GM12878 (cell line): ENCODE measurements at regions not wholly inside any gene's neighbourhood (a gene's known extent, or its start where the extent isn't known, plus 50 kb on each side); places are given as distances from the start of the nearest gene placed in this dataset.

Experiments
- ATF2 ChIP-seq: IDR thresholded peaks from 2 replicates; pipeline ENCODE4 v1.6.1; 2012; ENCODE audit warnings: low read length, inconsistent platforms
- CBFB ChIP-seq: IDR thresholded peaks from 2 replicates; pipeline ENCODE4 v1.6.1; 2016; ENCODE audit warnings: antibody characterized with exemption, low read depth
- CTCF ChIP-seq, 3 experiments: IDR thresholded peaks in 2 of 3; conservative IDR thresholded peaks in 1 of 3; 2 replicates each; pipeline ENCODE4 v1.5.1; 2011; ENCODE audit warnings: low read depth in 3 of 3, low read length in 3 of 3, mild to moderate bottlenecking in 3 of 3, control low read depth in 2 of 3, moderate library complexity in 2 of 3, inconsistent platforms in 1 of 3, mixed read lengths in 1 of 3; ENCODE audit not compliant: control insufficient read depth in 2 of 3, insufficient read depth in 1 of 3; ENCODE audit errors: extremely low read depth in 1 of 3
- FOS ChIP-seq: IDR thresholded peaks from 3 replicates; pipeline ENCODE4 v1.6.1; 2011; ENCODE audit warnings: borderline replicate concordance; ENCODE audit not compliant: insufficient read length; ENCODE audit errors: extremely low read depth
- JUNB ChIP-seq: IDR thresholded peaks from 2 replicates; pipeline ENCODE4 v1.6.1; 2016; ENCODE audit warnings: antibody characterized with exemption, mild to moderate bottlenecking
- MAX ChIP-seq: IDR thresholded peaks from 2 replicates; pipeline ENCODE4 v1.6.1; 2012; ENCODE audit warnings: low read depth, low read length, improper control_type of control experiment
- NFYB ChIP-seq: IDR thresholded peaks from 2 replicates; pipeline ENCODE4 v1.6.1; 2011; ENCODE audit warnings: low read depth, mild to moderate bottlenecking, low read length, improper control_type of control experiment, moderate library complexity; ENCODE audit not compliant: insufficient read depth
- NR2C2 ChIP-seq: IDR thresholded peaks from 2 replicates; pipeline ENCODE4 v1.6.1; 2011; ENCODE audit warnings: borderline replicate concordance, low read depth; ENCODE audit not compliant: control insufficient read depth, insufficient read length
- POLR2A ChIP-seq: IDR thresholded peaks from 2 replicates; pipeline ENCODE4 v1.6.1; 2011; ENCODE audit warnings: low read depth, mild to moderate bottlenecking, low read length
- POLR2AphosphoS5 ChIP-seq: IDR thresholded peaks from 2 replicates; pipeline ENCODE4 v1.6.1; 2011; ENCODE audit warnings: mild to moderate bottlenecking, low read length, inconsistent platforms
- RELA ChIP-seq: fragments of 450-650 bp; IDR thresholded peaks from 2 replicates; pipeline ENCODE4 v1.8.0; 2014; ENCODE audit warnings: borderline replicate concordance; ENCODE audit not compliant: partially characterized antibody
- SMC3 ChIP-seq: IDR thresholded peaks from 2 replicates; pipeline ENCODE4 v1.6.1; 2011; ENCODE audit warnings: low read length, improper control_type of control experiment, borderline replicate concordance
- TCF12 ChIP-seq: IDR thresholded peaks from 2 replicates; pipeline ENCODE4 v1.6.1; 2011; ENCODE audit warnings: low read depth, mild to moderate bottlenecking, low read length
- YY1 ChIP-seq: IDR thresholded peaks from 2 replicates; pipeline ENCODE4 v1.6.1; 2011; ENCODE audit warnings: low read depth, mild to moderate bottlenecking, low read length

GRCh38 chr6:53979468-53980067 lies 131.7 kb upstream of the MLIP start:
- no peak for TF ChIP-seq CBFB
- TF ChIP-seq MAX, result no peak
- TF ChIP-seq CTCF (IDR thresholded peaks at IDR 0.05 in 2 of 3, conservative IDR thresholded peaks at IDR 0.05 in 1 of 3; ENCODE audit: control insufficient read depth in 2 of 3, extremely low read depth in 1 of 3, insufficient read depth in 1 of 3, low read depth in 3 of 3, low read length in 3 of 3), result peak; percentile 69 to 75 (median 70)
- TF ChIP-seq TCF12, result no peak
- TF ChIP-seq ATF2, result no peak
- TF ChIP-seq POLR2AphosphoS5, result no peak
- TF ChIP-seq NFYB, result no peak
- TF ChIP-seq RELA, result no peak
- TF ChIP-seq JUNB, result no peak
- TF ChIP-seq NR2C2, result no peak
- no peak for TF ChIP-seq YY1
- no peak for TF ChIP-seq POLR2A
- TF ChIP-seq FOS, result no peak
- TF ChIP-seq SMC3, result peak; percentile 49; the same call in 1 of the 2 replicates
